Ishikawa (cell line): ENCODE measurements at regions not wholly inside any gene's neighbourhood (a gene's known extent, or its start where the extent isn't known, plus 50 kb on each side); places are given as distances from the start of the nearest gene placed in this dataset.

Experiments
- CEBPB ChIP-seq: IDR thresholded peaks from 2 replicates; pipeline ENCODE4 v1.6.1; 2012
- FOXM1 ChIP-seq: IDR thresholded peaks from 2 replicates; pipeline ENCODE4 v1.6.1; 2012; ENCODE audit warnings: low read depth, borderline replicate concordance
- MAX ChIP-seq: IDR thresholded peaks from 2 replicates; pipeline ENCODE4 v1.6.1; 2012
- NFIC ChIP-seq: IDR thresholded peaks from 2 replicates; pipeline ENCODE4 v1.6.1; 2012
- RAD21 ChIP-seq: IDR thresholded peaks from 2 replicates; pipeline ENCODE4 v1.6.1; 2012; ENCODE audit warnings: low read depth
- REST ChIP-seq: IDR thresholded peaks from 2 replicates; pipeline ENCODE4 v1.6.1; 2012; ENCODE audit warnings: low read depth, mild to moderate bottlenecking
- TCF12 ChIP-seq: IDR thresholded peaks from 2 replicates; pipeline ENCODE4 v1.6.1; 2012; ENCODE audit warnings: low read depth
- YY1 ChIP-seq: IDR thresholded peaks from 2 replicates; pipeline ENCODE4 v1.6.1; 2012; ENCODE audit warnings: low read depth
- ZBTB7A ChIP-seq: IDR thresholded peaks from 2 replicates; pipeline ENCODE4 v1.6.1; 2012; ENCODE audit warnings: low read depth

- TF ChIP-seq NFIC = no peak
- no peak for TF ChIP-seq FOXM1
- TF ChIP-seq REST = no peak
- TF ChIP-seq RAD21 = no peak
- no peak for TF ChIP-seq TCF12
- no peak for TF ChIP-seq ZBTB7A
- no peak for TF ChIP-seq YY1
- no peak for TF ChIP-seq CEBPB
- TF ChIP-seq MAX = no peak
These were observed 1698.3 kb downstream of the STIM2 start for GRCh38 chr4:28558895-28559294.
